K562 (cell line): ENCODE measurements at regions not wholly inside any gene's neighbourhood (a gene's known extent, or its start where the extent isn't known, plus 50 kb on each side); places are given as distances from the start of the nearest gene placed in this dataset.

ENCODE experiments used
- ATAC-seq: fragments of 200-7000 bp; cut with Tn5 transposase; 3 replicates; pipeline ENCODE4 v1.9.1; 2020; ENCODE audit warnings: moderate library complexity
- BruUV-seq: library from RNA; stranded (reverse); fragments of 400-500 nt; replicated peaks from 2 replicates; lab custom pipeline; 2021; lab: Mats Ljungman, UMichigan
- CTCF ChIA-PET: fragments of 300-600 bp; formaldehyde crosslinking; extraction: SDS; loops from one replicate; lab custom pipeline; 2021; ENCODE audit warnings: low intra/inter-chr PET ratio; lab: Yijun Ruan, JAX
- POLR2A ChIA-PET: fragments of 300-600, 350-650 bp; sonication (Branson Sonifier 250); formaldehyde crosslinking; extraction: SDS; loops from one replicate; lab custom pipeline; 2021; ENCODE audit warnings: antibody characterized with exemption, inconsistent platforms; lab: Yijun Ruan, JAX
- DNase-seq, 4 experiments: peaks; one replicate each; pipeline versions ENCODE4 v3.0.0 to v3.0.0-alpha.2; 2011 to 2018; ENCODE audit warnings: low spot score in 3 of 4, mixed read lengths in 3 of 4; ENCODE audit errors: extremely low read depth in 1 of 4
- FAIRE-seq: peaks from 2 replicates; lab custom pipeline; 2011; peaks lifted over from hg19 to GRCh38; lab: Jason Lieb, UNC
- H2AFZ ChIP-seq: 2 replicates; pipeline ENCODE4 v1.6.0; 2011; ENCODE audit warnings: low read depth, low read length, control low read depth, inconsistent platforms
- H3K27ac ChIP-seq: fragments of 200-600 bp; 3 replicates; pipeline ENCODE4 v1.8.0; 2011; ENCODE audit warnings: low read depth, mild to moderate bottlenecking, control low read depth, inconsistent platforms, low read length, moderate library complexity, mixed read lengths; ENCODE audit errors: extremely low read depth
- H3K27me3 ChIP-seq, 2 experiments: fragments of 300-600 bp in 1 of 2; 2 replicates in 1 of 2; 3 replicates in 1 of 2; pipeline versions ENCODE4 v1.6.0 to v1.8.0; 2011; ENCODE audit warnings: inconsistent platforms in 2 of 2, low read length in 2 of 2, mild to moderate bottlenecking in 1 of 2, mixed read lengths in 1 of 2, moderate library complexity in 1 of 2; ENCODE audit not compliant: control insufficient read depth in 2 of 2, insufficient read depth in 2 of 2
- H3K36me3 ChIP-seq: fragments of 300-600 bp; 3 replicates; pipeline ENCODE4 v1.8.0; 2011; ENCODE audit warnings: mild to moderate bottlenecking, low read length, inconsistent platforms; ENCODE audit not compliant: control insufficient read depth, insufficient read depth
- H3K4me1 ChIP-seq, 2 experiments: fragments of 200-600 bp in 1 of 2; replicated peaks in 1 of 2; 2 replicates in 1 of 2; 3 replicates in 1 of 2; pipeline versions ENCODE4 v1.5.1 to v1.8.0; 2011; ENCODE audit warnings: inconsistent platforms in 2 of 2, low read length in 2 of 2, mild to moderate bottlenecking in 1 of 2, mixed read lengths in 1 of 2, moderate library complexity in 1 of 2; ENCODE audit not compliant: control insufficient read depth in 2 of 2, insufficient read depth in 2 of 2
- H3K4me2 ChIP-seq: 2 replicates; pipeline ENCODE4 v1.6.1; 2011; ENCODE audit warnings: low read length, control low read depth, inconsistent platforms, mixed read lengths; ENCODE audit not compliant: insufficient read depth
- H3K4me3 ChIP-seq: fragments of 200-600 bp; sonication (generic), shearing (Covaris generic); 2 replicates; pipeline ENCODE4 v1.5.1; 2016; ENCODE audit warnings: control low read depth, inconsistent platforms
- H3K79me2 ChIP-seq: fragments of 200-600 bp; 3 replicates; pipeline ENCODE4 v1.8.0; 2011; ENCODE audit warnings: low read length, inconsistent platforms; ENCODE audit not compliant: control insufficient read depth, insufficient read depth
- H3K9ac ChIP-seq, 2 experiments: 2 replicates each; pipeline versions ENCODE4 v1.6.0 to v1.6.1; 2011; ENCODE audit warnings: low read depth in 2 of 2, low read length in 2 of 2, control low read depth in 1 of 2, inconsistent platforms in 1 of 2, mild to moderate bottlenecking in 1 of 2, mixed read lengths in 1 of 2; ENCODE audit not compliant: insufficient read depth in 1 of 2
- H3K9me1 ChIP-seq: one replicate; pipeline ENCODE4 v1.6.0; 2011; ENCODE audit warnings: inconsistent platforms, mild to moderate bottlenecking, low read length, moderate library complexity; ENCODE audit not compliant: control insufficient read depth, insufficient read depth
- H3K9me3 ChIP-seq: replicated peaks from 2 replicates; pipeline ENCODE4 v1.5.1; 2011; ENCODE audit warnings: low read depth, low read length, inconsistent platforms; ENCODE audit not compliant: control insufficient read depth, insufficient read depth
- H4K20me1 ChIP-seq: replicated peaks from 2 replicates; pipeline ENCODE4 v1.6.1; 2011; ENCODE audit warnings: low read length, inconsistent platforms, mixed read lengths; ENCODE audit not compliant: control insufficient read depth, insufficient read depth
- FUS ChIP-seq: fragments of 200-400 bp; formaldehyde crosslinking; optimal IDR thresholded peaks from 2 replicates; pipeline ENCODE3; 2017; ENCODE audit warnings: low read depth, low read length
- NFE2 ChIP-seq: IDR thresholded peaks from 2 replicates; pipeline ENCODE4 v1.6.1; 2014; ENCODE audit warnings: antibody characterized with exemption, low read depth
- NFXL1 ChIP-seq: fragments of 450-650 bp; formaldehyde crosslinking; IDR thresholded peaks from 2 replicates; pipeline ENCODE4 v1.4.0; 2021; ENCODE audit warnings: mild to moderate bottlenecking
- NR3C1 ChIP-seq: sonication (generic); formaldehyde crosslinking; IDR thresholded peaks from 2 replicates; pipeline ENCODE4 v1.8.1; 2022; ENCODE audit warnings: missing genetic modification reagents
- RFX1 ChIP-seq: fragments of 450-650 bp; IDR thresholded peaks from 2 replicates; pipeline ENCODE4 v1.6.1; 2016; ENCODE audit warnings: mild to moderate bottlenecking, moderate library complexity
- ZNF232 ChIP-seq: sonication (generic); formaldehyde crosslinking; IDR thresholded peaks from 2 replicates; pipeline ENCODE4 v1.8.0; 2022; ENCODE audit warnings: mild to moderate bottlenecking, missing genetic modification reagents
- ZNF324 ChIP-seq: fragments of 250-450 bp; sonication (Bioruptor Pico); IDR thresholded peaks from 2 replicates; pipeline ENCODE4 v1.4.0; 2020; ENCODE audit warnings: mild to moderate bottlenecking
- WGBS: fragments of 100-300 bp; shearing (Covaris generic); methylation state at CpG from one replicate; pipeline ENCODE4 v1.1.6; 2016; ENCODE audit warnings: low coverage, mixed read lengths; ENCODE audit not compliant: insufficient coverage; ENCODE audit errors: missing lambda C conversion rate; 5-methylcytosine and 5-hydroxymethylcytosine counted together
- in situ Hi-C: fragments of 300-500 bp; cut with MboI; formaldehyde crosslinking; loops from 4 replicates; pipeline ENCODE4 v1.15.0; 2018; ENCODE audit warnings: inconsistent platforms, mixed read lengths
- intact Hi-C: fragments of 100-400 bp; cut with micrococcal nuclease; formaldehyde crosslinking; loops from 2 replicates; pipeline ENCODE4 v1.14.2; 2022
- TF ChIP-seq, protein P1 (sequence below): sonication (generic); formaldehyde crosslinking; IDR thresholded peaks from 2 replicates; pipeline ENCODE4 v1.8.0; 2022; ENCODE audit warnings: missing genetic modification reagents, mild to moderate bottlenecking, borderline replicate concordance
- TF ChIP-seq, protein P2 (sequence below): fragments of 200-400 bp; formaldehyde crosslinking; IDR thresholded peaks from 2 replicates; pipeline ENCODE4 v1.6.1; 2017; ENCODE audit warnings: mild to moderate bottlenecking, low read depth, low read length, moderate library complexity

DNA sequence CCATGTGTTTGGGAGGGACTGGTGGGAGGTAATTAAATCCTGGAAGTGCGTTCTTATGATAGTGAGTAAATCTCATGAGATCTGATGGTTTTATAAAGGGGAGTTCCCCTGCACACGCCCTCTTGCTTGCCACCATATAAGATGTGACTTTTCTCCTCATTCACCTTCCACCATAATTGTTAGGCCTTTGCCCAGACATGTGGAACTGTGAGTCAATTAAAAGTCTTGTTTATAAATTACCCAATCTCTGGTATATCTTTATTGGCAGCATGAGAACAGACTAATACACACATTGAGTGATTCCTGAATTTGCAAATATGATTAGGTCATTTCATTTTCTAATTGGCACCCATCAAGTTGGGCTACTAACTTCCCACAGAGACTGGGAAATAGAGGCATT lies 977.2 kb downstream of the SLITRK1 start:
- H3K27me3 ChIP-seq = no peaks in the 10 kb centered on the region
- POLR2A ChIA-PET = no interaction called here

More for the DNA sequence above, 977.2 kb downstream of the SLITRK1 start:
- intact Hi-C loops = no loop called here
- Histone ChIP-seq H3K36me3 (no peaks in the 10 kb centered on the region), H3K9ac (no peak overlapping the region), H3K9me3 (no peaks in the 10 kb centered on the region), H3K4me1 (no peaks in the 10 kb centered on the region), H4K20me1 (no peaks in the 10 kb centered on the region), H3K79me2 (no peaks in the 10 kb centered on the region), H3K9me1 (no peaks in the 10 kb centered on the region)
- BruUV-seq = no TSS peak
- no peak for FAIRE-seq
- CTCF ChIA-PET = no interaction called here
- ATAC-seq = no peak
- no CpG with 5 or more reads among the region's 2 CpGs for WGBS
- TF ChIP-seq NFE2 (no peak), FUS (no peak), ZNF324 (no peak), NR3C1 (CRISPR knock-in tag) (no peak), ZNF232 (CRISPR knock-in tag) (no peak), RFX1 (no peak), NFXL1 (CRISPR knock-in tag) (no peak)
- TF ChIP-seq, protein P1, sequence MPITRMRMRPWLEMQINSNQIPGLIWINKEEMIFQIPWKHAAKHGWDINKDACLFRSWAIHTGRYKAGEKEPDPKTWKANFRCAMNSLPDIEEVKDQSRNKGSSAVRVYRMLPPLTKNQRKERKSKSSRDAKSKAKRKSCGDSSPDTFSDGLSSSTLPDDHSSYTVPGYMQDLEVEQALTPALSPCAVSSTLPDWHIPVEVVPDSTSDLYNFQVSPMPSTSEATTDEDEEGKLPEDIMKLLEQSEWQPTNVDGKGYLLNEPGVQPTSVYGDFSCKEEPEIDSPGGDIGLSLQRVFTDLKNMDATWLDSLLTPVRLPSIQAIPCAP (CRISPR knock-in tag) = no peak
- TF ChIP-seq, protein P2, sequence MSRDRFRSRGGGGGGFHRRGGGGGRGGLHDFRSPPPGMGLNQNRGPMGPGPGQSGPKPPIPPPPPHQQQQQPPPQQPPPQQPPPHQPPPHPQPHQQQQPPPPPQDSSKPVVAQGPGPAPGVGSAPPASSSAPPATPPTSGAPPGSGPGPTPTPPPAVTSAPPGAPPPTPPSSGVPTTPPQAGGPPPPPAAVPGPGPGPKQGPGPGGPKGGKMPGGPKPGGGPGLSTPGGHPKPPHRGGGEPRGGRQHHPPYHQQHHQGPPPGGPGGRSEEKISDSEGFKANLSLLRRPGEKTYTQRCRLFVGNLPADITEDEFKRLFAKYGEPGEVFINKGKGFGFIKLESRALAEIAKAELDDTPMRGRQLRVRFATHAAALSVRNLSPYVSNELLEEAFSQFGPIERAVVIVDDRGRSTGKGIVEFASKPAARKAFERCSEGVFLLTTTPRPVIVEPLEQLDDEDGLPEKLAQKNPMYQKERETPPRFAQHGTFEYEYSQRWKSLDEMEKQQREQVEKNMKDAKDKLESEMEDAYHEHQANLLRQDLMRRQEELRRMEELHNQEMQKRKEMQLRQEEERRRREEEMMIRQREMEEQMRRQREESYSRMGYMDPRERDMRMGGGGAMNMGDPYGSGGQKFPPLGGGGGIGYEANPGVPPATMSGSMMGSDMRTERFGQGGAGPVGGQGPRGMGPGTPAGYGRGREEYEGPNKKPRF = no peak
- TF ChIP-seq, all 486 proteins: peak for 0
- Histone ChIP-seq H3K27ac (no peak overlapping the region), H2AFZ (no peak overlapping the region), H3K4me3 (no peak overlapping the region), H3K4me2 (no peak overlapping the region)
- DNase-seq = no peak
- in situ Hi-C loops = no loop called here
